ENCODE measurements at regions not wholly inside any gene's neighbourhood (a gene's known extent, or its start where the extent isn't known, plus 50 kb on each side); places are given as distances from the start of the nearest gene placed in this dataset.
"Not testable (repeated sequence)": the region's sequence is repeated elsewhere in the genome, so short reads cannot be mapped to it uniquely, and the experiment has no call there.

DNA sequence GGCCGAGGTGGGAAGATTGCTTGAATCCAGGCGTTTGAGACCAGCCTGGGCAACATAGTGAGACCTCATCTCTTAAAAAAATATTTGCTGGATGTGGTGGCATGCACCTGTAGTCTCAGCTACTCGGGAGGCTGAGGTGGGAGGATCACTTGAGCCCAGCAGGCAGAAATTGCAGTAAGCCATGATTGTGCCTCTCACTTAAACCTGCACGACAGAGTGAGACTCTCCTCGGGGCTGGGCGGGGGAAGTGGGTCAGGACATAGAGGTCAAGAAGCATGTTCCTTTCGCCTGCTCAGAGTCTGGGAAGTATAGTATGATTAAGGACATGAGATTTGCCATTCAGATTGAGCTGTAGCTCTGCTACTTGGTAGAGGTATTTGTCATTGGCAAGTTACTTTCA lies 52.3 kb downstream of the SEPTIN7 start:
- not testable (repeated sequence) for H3K9ac ChIP-seq (ENCODE audit: low read depth in 1 of 2, low read length in 2 of 2); H3K4me1 ChIP-seq (ENCODE audit: control insufficient read depth in 2 of 2, insufficient read depth in 2 of 2, low read length in 2 of 2); H3K27ac ChIP-seq (ENCODE audit: low read depth in 2 of 2, low read length in 2 of 2)

DNA sequence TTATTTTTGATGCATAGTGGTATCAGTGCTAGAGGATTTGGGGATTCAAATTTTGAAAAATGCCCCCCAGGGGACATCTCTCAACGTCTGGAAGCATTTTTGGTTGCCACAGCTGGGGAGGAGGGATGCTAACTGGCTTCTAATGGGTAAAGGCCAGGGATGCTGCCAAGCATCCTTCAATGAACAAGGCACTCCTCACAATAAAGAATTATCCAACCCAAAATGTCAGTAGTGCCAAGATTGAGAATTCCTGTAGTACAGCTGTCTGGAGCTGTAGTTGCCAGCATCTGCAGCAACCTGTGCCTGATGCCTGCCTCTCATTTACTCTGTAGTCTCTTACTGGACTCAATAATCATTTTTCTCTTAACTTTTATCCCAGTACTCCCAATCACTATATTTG lies 53.5 kb downstream of the SEPTIN7 start:
- H3K4me3 ChIP-seq (ENCODE audit: low read length in 2 of 2), result no peak overlapping the region
- no peaks in the 10 kb centered on the region for H3K9me3 ChIP-seq (ENCODE audit: control insufficient read depth in 2 of 2, low read length in 2 of 2)
- H3K4me1 ChIP-seq (ENCODE audit: control insufficient read depth in 2 of 2, insufficient read depth in 2 of 2, low read length in 2 of 2), result no peaks in the 10 kb centered on the region
- no peaks in the 10 kb centered on the region for H3K27me3 ChIP-seq (ENCODE audit: control insufficient read depth in 2 of 2, insufficient read depth in 2 of 2, low read length in 2 of 2)
- no peaks in the 10 kb centered on the region for H3K36me3 ChIP-seq (ENCODE audit: control insufficient read depth in 2 of 2, insufficient read depth in 2 of 2, low read length in 2 of 2)
- no peak overlapping the region for H3K27ac ChIP-seq (ENCODE audit: low read depth in 2 of 2, low read length in 2 of 2)
- H3K9ac ChIP-seq (ENCODE audit: low read depth in 1 of 2, low read length in 2 of 2), result no peak overlapping the region

More for the DNA sequence above, 52.3 kb downstream of the SEPTIN7 start:
- not testable (repeated sequence) for H3K27me3 ChIP-seq (ENCODE audit: control insufficient read depth in 2 of 2, insufficient read depth in 2 of 2, low read length in 2 of 2); H3K9me3 ChIP-seq (ENCODE audit: control insufficient read depth in 2 of 2, low read length in 2 of 2); H3K4me3 ChIP-seq (ENCODE audit: low read length in 2 of 2); H3K36me3 ChIP-seq (ENCODE audit: control insufficient read depth in 2 of 2, insufficient read depth in 2 of 2, low read length in 2 of 2)

DNA sequence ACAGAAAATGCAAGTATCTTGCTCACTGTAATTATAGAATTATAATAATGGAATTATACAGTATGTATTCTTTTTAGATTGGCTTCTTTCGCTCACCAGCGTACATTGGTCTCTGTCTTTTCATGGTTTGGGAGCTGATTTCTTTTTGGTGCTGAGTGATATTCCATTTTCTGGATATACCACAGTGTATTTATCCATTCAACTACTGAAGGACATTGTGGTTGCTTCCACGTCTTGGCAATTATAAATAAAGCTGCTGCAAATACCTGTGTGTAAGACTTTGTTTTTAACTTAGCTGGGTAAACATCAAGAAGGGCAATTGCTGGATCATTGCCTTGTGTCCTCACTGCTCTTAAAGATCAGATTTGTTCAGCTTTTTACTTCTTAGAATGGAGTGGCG lies 55.3 kb downstream of the SEPTIN7 start:
- H3K27ac ChIP-seq (ENCODE audit: low read depth in 2 of 2, low read length in 2 of 2), result no peak overlapping the region
- no peaks in the 10 kb centered on the region for H3K36me3 ChIP-seq (ENCODE audit: control insufficient read depth in 2 of 2, insufficient read depth in 2 of 2, low read length in 2 of 2)
- no peaks in the 10 kb centered on the region for H3K4me1 ChIP-seq (ENCODE audit: control insufficient read depth in 2 of 2, insufficient read depth in 2 of 2, low read length in 2 of 2)
- no peaks in the 10 kb centered on the region for H3K27me3 ChIP-seq (ENCODE audit: control insufficient read depth in 2 of 2, insufficient read depth in 2 of 2, low read length in 2 of 2)
- no peaks in the 10 kb centered on the region for H3K9me3 ChIP-seq (ENCODE audit: control insufficient read depth in 2 of 2, low read length in 2 of 2)
- no peak overlapping the region for H3K9ac ChIP-seq (ENCODE audit: low read depth in 1 of 2, low read length in 2 of 2)
- H3K4me3 ChIP-seq (ENCODE audit: low read length in 2 of 2), result no peak overlapping the region

DNA sequence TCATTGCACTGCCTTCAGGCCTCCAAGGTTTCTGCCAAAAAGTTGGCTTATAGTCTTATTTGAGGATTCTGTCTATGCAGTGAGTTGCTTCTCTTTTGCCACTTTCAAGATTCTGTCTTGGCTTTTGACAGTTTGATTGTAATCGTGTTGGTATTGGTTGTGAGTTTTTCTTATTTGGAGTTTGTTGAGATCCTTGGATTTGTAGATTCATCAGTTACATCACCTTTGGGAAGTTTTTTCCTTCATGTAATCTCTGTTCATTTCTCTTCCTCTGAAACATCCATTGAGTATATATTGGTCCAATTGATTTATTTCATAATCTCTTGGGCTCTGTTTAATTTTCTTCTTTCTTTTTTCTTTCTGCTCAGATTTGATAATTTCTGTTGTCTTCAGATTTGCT lies 59.8 kb downstream of the SEPTIN7 start:
- H3K9me3 ChIP-seq (ENCODE audit: control insufficient read depth in 2 of 2, low read length in 2 of 2), result no peaks in the 10 kb centered on the region
- peaks cover 0 to 5% of the 10 kb centered on the region in 2 donors for H3K36me3 ChIP-seq (ENCODE audit: control insufficient read depth in 2 of 2, insufficient read depth in 2 of 2, low read length in 2 of 2)
- H3K27me3 ChIP-seq (ENCODE audit: control insufficient read depth in 2 of 2, insufficient read depth in 2 of 2, low read length in 2 of 2), result no peaks in the 10 kb centered on the region
- H3K9ac ChIP-seq (ENCODE audit: low read depth in 1 of 2, low read length in 2 of 2), result no peak overlapping the region
- no peaks in the 10 kb centered on the region for H3K4me1 ChIP-seq (ENCODE audit: control insufficient read depth in 2 of 2, insufficient read depth in 2 of 2, low read length in 2 of 2)
- no peak overlapping the region for H3K4me3 ChIP-seq (ENCODE audit: low read length in 2 of 2)
- H3K27ac ChIP-seq (ENCODE audit: low read depth in 2 of 2, low read length in 2 of 2), result no peak overlapping the region

- H3K4me3 ChIP-seq (ENCODE audit: low read length in 2 of 2), result no peak overlapping the region
- H3K27ac ChIP-seq (ENCODE audit: low read depth in 2 of 2, low read length in 2 of 2), result no peak overlapping the region
- H3K9me3 ChIP-seq (ENCODE audit: control insufficient read depth in 2 of 2, low read length in 2 of 2), result no peaks in the 10 kb centered on the region
- H3K27me3 ChIP-seq (ENCODE audit: control insufficient read depth in 2 of 2, insufficient read depth in 2 of 2, low read length in 2 of 2), result no peaks in the 10 kb centered on the region
- no peak overlapping the region for H3K9ac ChIP-seq (ENCODE audit: low read depth in 1 of 2, low read length in 2 of 2)
- peaks cover 8 to 14% of the 10 kb centered on the region in 2 donors for H3K36me3 ChIP-seq (ENCODE audit: control insufficient read depth in 2 of 2, insufficient read depth in 2 of 2, low read length in 2 of 2)
- H3K4me1 ChIP-seq (ENCODE audit: control insufficient read depth in 2 of 2, insufficient read depth in 2 of 2, low read length in 2 of 2), result peaks cover 2% of the 10 kb centered on the region in 2 donors
Observed at GRCh38 chr7:35865287-35865686, 64.4 kb downstream of the SEPTIN7 start.

- Histone ChIP-seq H3K4me1 (ENCODE audit: control insufficient read depth in 2 of 2, insufficient read depth in 2 of 2, low read length in 2 of 2) (peaks cover 2% of the 10 kb centered on the region in 2 donors), H3K36me3 (ENCODE audit: control insufficient read depth in 2 of 2, insufficient read depth in 2 of 2, low read length in 2 of 2) (peaks cover 8 to 14% of the 10 kb centered on the region in 2 donors), H3K9me3 (ENCODE audit: control insufficient read depth in 2 of 2, low read length in 2 of 2) (no peaks in the 10 kb centered on the region), H3K9ac (ENCODE audit: low read depth in 1 of 2, low read length in 2 of 2) (no peak overlapping the region), H3K27me3 (ENCODE audit: control insufficient read depth in 2 of 2, insufficient read depth in 2 of 2, low read length in 2 of 2) (no peaks in the 10 kb centered on the region), H3K4me3 (ENCODE audit: low read length in 2 of 2) (no peak overlapping the region), H3K27ac (ENCODE audit: low read depth in 2 of 2, low read length in 2 of 2) (no peak overlapping the region)
Observed at GRCh38 chr7:35866186-35866585, 65.3 kb downstream of the SEPTIN7 start.

GRCh38 chr7:35869117-35869516 lies 68.3 kb downstream of the SEPTIN7 start:
- H3K36me3 ChIP-seq (ENCODE audit: control insufficient read depth in 2 of 2, insufficient read depth in 2 of 2, low read length in 2 of 2), result peaks cover 8 to 14% of the 10 kb centered on the region in 2 donors
- H3K4me3 ChIP-seq (ENCODE audit: low read length in 2 of 2); H3K27ac ChIP-seq (ENCODE audit: low read depth in 2 of 2, low read length in 2 of 2); H3K9me3 ChIP-seq (ENCODE audit: control insufficient read depth in 2 of 2, low read length in 2 of 2); H3K9ac ChIP-seq (ENCODE audit: low read depth in 1 of 2, low read length in 2 of 2); H3K27me3 ChIP-seq (ENCODE audit: control insufficient read depth in 2 of 2, insufficient read depth in 2 of 2, low read length in 2 of 2); H3K4me1 ChIP-seq (ENCODE audit: control insufficient read depth in 2 of 2, insufficient read depth in 2 of 2, low read length in 2 of 2): not testable (repeated sequence)

GRCh38 chr7:35869810-35870209 lies 69.0 kb downstream of the SEPTIN7 start:
- no peak overlapping the region for H3K4me3 ChIP-seq (ENCODE audit: low read length in 2 of 2)
- peaks cover 8 to 13% of the 10 kb centered on the region in 2 donors for H3K36me3 ChIP-seq (ENCODE audit: control insufficient read depth in 2 of 2, insufficient read depth in 2 of 2, low read length in 2 of 2)
- H3K9me3 ChIP-seq (ENCODE audit: control insufficient read depth in 2 of 2, low read length in 2 of 2), result no peaks in the 10 kb centered on the region
- H3K9ac ChIP-seq (ENCODE audit: low read depth in 1 of 2, low read length in 2 of 2), result no peak overlapping the region
- peaks cover 2% of the 10 kb centered on the region in 2 donors for H3K4me1 ChIP-seq (ENCODE audit: control insufficient read depth in 2 of 2, insufficient read depth in 2 of 2, low read length in 2 of 2)
- H3K27ac ChIP-seq (ENCODE audit: low read depth in 2 of 2, low read length in 2 of 2), result no peak overlapping the region
- no peaks in the 10 kb centered on the region for H3K27me3 ChIP-seq (ENCODE audit: control insufficient read depth in 2 of 2, insufficient read depth in 2 of 2, low read length in 2 of 2)

GRCh38 chr7:35871856-35872255 lies 71.0 kb downstream of the SEPTIN7 start:
- no peaks in the 10 kb centered on the region for H3K9me3 ChIP-seq (ENCODE audit: control insufficient read depth in 2 of 2, low read length in 2 of 2)

GRCh38 chr7:35874886-35875285 lies 74.0 kb downstream of the SEPTIN7 start:
- no peak overlapping the region for H3K4me3 ChIP-seq (ENCODE audit: low read length in 2 of 2)
- no peaks in the 10 kb centered on the region for H3K27me3 ChIP-seq (ENCODE audit: control insufficient read depth in 2 of 2, insufficient read depth in 2 of 2, low read length in 2 of 2)
- no peaks in the 10 kb centered on the region for H3K4me1 ChIP-seq (ENCODE audit: control insufficient read depth in 2 of 2, insufficient read depth in 2 of 2, low read length in 2 of 2)
- H3K9ac ChIP-seq (ENCODE audit: low read depth in 1 of 2, low read length in 2 of 2), result no peak overlapping the region
- no peaks in the 10 kb centered on the region for H3K9me3 ChIP-seq (ENCODE audit: control insufficient read depth in 2 of 2, low read length in 2 of 2)
- peaks cover 0 to 3% of the 10 kb centered on the region in 2 donors for H3K36me3 ChIP-seq (ENCODE audit: control insufficient read depth in 2 of 2, insufficient read depth in 2 of 2, low read length in 2 of 2)
- no peak overlapping the region for H3K27ac ChIP-seq (ENCODE audit: low read depth in 2 of 2, low read length in 2 of 2)

More at GRCh38 chr7:35871856-35872255, 71.0 kb downstream of the SEPTIN7 start:
- H3K36me3 ChIP-seq (ENCODE audit: control insufficient read depth in 2 of 2, insufficient read depth in 2 of 2, low read length in 2 of 2), result peaks cover 2 to 7% of the 10 kb centered on the region in 2 donors
- H3K27me3 ChIP-seq (ENCODE audit: control insufficient read depth in 2 of 2, insufficient read depth in 2 of 2, low read length in 2 of 2), result no peaks in the 10 kb centered on the region
- no peak overlapping the region for H3K9ac ChIP-seq (ENCODE audit: low read depth in 1 of 2, low read length in 2 of 2)
- no peak overlapping the region for H3K27ac ChIP-seq (ENCODE audit: low read depth in 2 of 2, low read length in 2 of 2)
- H3K4me1 ChIP-seq (ENCODE audit: control insufficient read depth in 2 of 2, insufficient read depth in 2 of 2, low read length in 2 of 2), result no peaks in the 10 kb centered on the region
- H3K4me3 ChIP-seq (ENCODE audit: low read length in 2 of 2), result no peak overlapping the region

DNA sequence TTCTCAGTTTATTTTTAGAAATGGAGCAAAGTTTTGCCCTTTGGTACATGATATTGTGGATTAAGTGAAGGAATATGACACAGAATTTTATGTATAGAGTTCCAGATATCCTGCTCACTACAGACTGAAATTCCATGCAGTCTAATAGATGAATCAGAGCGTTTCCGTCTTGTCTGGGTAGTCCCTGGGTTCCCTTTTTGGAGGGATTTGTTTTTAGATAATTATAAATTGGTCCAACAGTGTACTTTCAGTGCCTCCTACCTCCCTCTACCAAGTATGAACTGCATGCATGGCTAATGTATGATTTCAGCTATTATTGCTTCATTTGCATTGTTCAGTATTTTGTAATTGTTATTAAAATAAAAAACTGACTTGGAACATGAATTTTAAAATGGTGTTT lies 74.4 kb downstream of the SEPTIN7 start:
- H3K9me3 ChIP-seq (ENCODE audit: control insufficient read depth in 2 of 2, low read length in 2 of 2), result no peaks in the 10 kb centered on the region
- no peak overlapping the region for H3K9ac ChIP-seq (ENCODE audit: low read depth in 1 of 2, low read length in 2 of 2)
- no peak overlapping the region for H3K4me3 ChIP-seq (ENCODE audit: low read length in 2 of 2)
- H3K27me3 ChIP-seq (ENCODE audit: control insufficient read depth in 2 of 2, insufficient read depth in 2 of 2, low read length in 2 of 2), result no peaks in the 10 kb centered on the region
- H3K27ac ChIP-seq (ENCODE audit: low read depth in 2 of 2, low read length in 2 of 2), result no peak overlapping the region
- H3K4me1 ChIP-seq (ENCODE audit: control insufficient read depth in 2 of 2, insufficient read depth in 2 of 2, low read length in 2 of 2), result no peaks in the 10 kb centered on the region
- H3K36me3 ChIP-seq (ENCODE audit: control insufficient read depth in 2 of 2, insufficient read depth in 2 of 2, low read length in 2 of 2), result peaks cover 0 to 3% of the 10 kb centered on the region in 2 donors

All from mucosa of rectum (tissue), 2 donors.